ENCODE measurements at regions not wholly inside any gene's neighbourhood (a gene's known extent, or its start where the extent isn't known, plus 50 kb on each side); places are given as distances from the start of the nearest gene placed in this dataset.

DNA sequence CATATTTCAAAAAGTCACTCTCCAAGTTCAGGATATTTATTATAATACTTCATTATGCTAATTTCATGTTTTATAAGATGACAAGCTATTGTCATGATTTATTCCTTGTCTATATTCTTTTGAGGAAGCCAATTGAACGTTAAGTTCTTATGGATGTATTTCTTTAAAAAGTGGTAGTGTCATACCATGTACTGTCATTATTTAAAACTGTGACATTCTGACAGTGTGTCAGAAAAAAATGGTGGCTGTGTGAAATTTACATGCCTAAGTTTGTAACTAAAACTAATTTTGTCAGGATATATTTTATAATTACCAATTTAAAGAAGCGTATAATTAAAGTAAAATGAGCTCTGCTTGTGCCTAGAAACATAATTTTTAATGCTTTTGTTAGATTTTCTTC is 158.9 kb upstream of the HDAC9 start:
- TF ChIP-seq, protein P1, sequence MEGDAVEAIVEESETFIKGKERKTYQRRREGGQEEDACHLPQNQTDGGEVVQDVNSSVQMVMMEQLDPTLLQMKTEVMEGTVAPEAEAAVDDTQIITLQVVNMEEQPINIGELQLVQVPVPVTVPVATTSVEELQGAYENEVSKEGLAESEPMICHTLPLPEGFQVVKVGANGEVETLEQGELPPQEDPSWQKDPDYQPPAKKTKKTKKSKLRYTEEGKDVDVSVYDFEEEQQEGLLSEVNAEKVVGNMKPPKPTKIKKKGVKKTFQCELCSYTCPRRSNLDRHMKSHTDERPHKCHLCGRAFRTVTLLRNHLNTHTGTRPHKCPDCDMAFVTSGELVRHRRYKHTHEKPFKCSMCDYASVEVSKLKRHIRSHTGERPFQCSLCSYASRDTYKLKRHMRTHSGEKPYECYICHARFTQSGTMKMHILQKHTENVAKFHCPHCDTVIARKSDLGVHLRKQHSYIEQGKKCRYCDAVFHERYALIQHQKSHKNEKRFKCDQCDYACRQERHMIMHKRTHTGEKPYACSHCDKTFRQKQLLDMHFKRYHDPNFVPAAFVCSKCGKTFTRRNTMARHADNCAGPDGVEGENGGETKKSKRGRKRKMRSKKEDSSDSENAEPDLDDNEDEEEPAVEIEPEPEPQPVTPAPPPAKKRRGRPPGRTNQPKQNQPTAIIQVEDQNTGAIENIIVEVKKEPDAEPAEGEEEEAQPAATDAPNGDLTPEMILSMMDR (conservative IDR thresholded peaks at IDR 0.05 in 1 of 2, IDR thresholded peaks at IDR 0.05 in 1 of 2; ENCODE audit: extremely low read depth in 1 of 2, insufficient read depth in 1 of 2, low read depth in 1 of 2, low read length in 2 of 2) = no peak
- TF ChIP-seq EZH2 (IDR thresholded peaks at IDR 0.05; ENCODE audit: borderline replicate concordance, low read length) = no peak
